Fibroblast of the aortic adventitia (primary cell): ENCODE measurements at regions not wholly inside any gene's neighbourhood (a gene's known extent, or its start where the extent isn't known, plus 50 kb on each side); places are given as distances from the start of the nearest gene placed in this dataset.
A peak's percentile ranks its signal among the peaks of the same experiment; 100 is the strongest.

Experiments used
- DNase-seq: peaks from one replicate; pipeline ENCODE4 v3.0.0-alpha.2; 2010; ENCODE audit warnings: low read depth
- H3K4me3 ChIP-seq: 2 replicates; pipeline ENCODE4 v1.5.1; 2011; ENCODE audit warnings: low read depth, mild to moderate bottlenecking, control low read depth, low read length, moderate library complexity
- CTCF ChIP-seq: IDR thresholded peaks from 2 replicates; pipeline ENCODE4 v1.5.1; 2011; ENCODE audit warnings: mild to moderate bottlenecking, low read length, control low read depth, inconsistent platforms; ENCODE audit not compliant: insufficient read depth

- no peak for TF ChIP-seq CTCF
- no peak overlapping the region for H3K4me3 ChIP-seq
- DNase-seq = no peak
Observed at GRCh38 chr6:80482056-80482455, 375.6 kb downstream of the BCKDHB start.

DNA sequence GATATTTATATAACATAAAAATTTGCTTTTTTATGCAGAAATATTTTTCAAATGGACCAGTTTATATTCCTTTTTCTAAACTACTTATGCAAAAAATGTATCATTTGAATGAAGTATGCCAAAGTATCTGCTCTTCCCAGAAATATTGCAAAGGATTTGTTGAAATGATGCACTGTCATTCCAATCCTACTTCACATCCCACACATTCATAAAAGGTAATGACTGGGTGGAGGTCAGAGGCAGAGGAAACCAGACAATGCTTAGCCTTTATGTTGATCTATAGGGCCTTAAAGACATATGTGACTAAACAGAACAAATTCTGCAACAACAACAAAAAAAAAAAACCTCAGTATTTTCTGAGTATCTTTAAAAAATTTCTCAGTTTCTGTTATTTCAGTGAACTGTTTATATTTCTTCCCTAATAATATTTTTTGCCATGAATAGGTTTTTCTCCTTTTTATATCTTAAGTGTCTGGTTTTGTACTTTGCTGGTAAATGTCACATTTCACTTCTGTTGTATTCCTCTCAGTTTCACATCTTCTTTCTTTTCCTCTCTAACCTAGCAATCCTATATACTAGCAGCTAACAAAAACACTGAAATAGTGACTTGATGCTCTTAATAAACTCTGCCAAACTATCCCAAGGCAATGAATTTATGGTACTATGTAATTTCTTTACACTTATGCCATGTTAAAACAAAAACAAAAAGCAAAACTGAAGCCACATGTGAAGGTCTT is 374.1 kb downstream of the BCKDHB start:
- no peak for TF ChIP-seq CTCF
- no peak overlapping the region for H3K4me3 ChIP-seq
- DNase-seq = no peak

- no peak for TF ChIP-seq CTCF
- no peak overlapping the region for H3K4me3 ChIP-seq
- DNase-seq = no peak
Observed at GRCh38 chr6:80478030-80478429, 371.6 kb downstream of the BCKDHB start.

DNA sequence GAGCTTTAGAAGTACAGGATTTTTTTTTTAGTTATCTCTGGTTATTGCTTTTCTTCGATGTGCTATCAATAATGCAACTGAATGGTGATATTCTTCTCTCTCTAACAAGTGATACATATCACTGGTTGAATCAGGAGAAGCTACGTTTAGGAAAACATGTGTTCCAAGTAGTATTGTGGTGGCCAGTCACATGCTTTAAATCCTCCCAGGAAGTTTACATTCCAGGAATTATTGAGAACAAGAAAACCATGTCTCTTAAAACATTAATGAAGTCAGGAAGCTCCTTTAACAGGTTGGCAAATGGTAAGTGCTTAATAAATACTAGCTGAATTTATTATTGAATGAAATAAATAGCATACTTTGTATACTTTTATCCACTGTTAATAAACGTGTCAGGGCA is 371.1 kb downstream of the BCKDHB start:
- no peak overlapping the region for H3K4me3 ChIP-seq
- no peak for DNase-seq
- no peak for TF ChIP-seq CTCF

DNA sequence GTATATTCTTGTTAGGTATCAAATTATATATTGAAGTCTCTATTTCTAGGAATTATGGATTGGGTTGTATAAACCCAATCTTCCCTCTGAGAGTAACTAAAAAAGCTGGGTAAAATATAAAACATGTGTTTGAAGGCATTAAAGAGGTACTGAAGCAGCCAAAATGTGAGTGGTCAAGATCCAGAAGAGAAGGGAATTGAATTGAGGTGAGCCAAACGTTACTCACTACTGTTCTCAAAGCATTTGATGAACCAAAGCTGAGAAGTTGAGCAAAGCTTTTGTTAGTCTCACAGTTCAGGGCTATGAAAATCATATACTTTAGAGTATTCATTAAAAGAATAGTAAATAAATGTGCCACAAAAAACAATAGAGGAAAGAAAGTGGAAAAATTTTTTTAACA is 365.8 kb downstream of the BCKDHB start:
- peak; percentile 43 for DNase-seq
- no peak for TF ChIP-seq CTCF

GRCh38 chr6:80469977-80470376 is 363.5 kb downstream of the BCKDHB start:
- no peak for TF ChIP-seq CTCF
- DNase-seq = no peak
- no peak overlapping the region for H3K4me3 ChIP-seq

More for the DNA sequence above, 365.8 kb downstream of the BCKDHB start:
- H3K4me3 ChIP-seq = no peak overlapping the region

DNA sequence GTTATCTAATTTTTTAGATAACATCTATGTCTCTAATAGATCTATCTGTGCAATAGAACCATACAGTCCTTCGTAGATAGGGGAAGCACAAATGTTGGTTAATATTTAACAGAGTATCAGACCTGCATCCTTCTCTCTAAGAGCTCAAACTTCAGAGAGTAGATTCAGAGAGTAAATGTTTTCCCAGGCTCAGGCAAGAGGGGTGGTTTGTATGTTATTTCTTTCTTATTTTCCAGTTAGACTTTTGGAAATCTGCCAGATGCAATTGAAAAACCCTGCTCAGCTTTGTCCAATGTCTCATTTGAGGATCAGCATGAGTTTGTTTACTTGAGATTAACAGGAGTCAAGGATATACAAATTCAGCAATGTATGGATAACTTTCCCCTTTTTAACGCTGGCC is 361.9 kb downstream of the BCKDHB start:
- DNase-seq = no peak
- no peak for TF ChIP-seq CTCF

More for the DNA sequence above, 361.9 kb downstream of the BCKDHB start:
- no peak overlapping the region for H3K4me3 ChIP-seq
